Calu3 (cell line): ENCODE measurements at regions not wholly inside any gene's neighbourhood (a gene's known extent, or its start where the extent isn't known, plus 50 kb on each side); places are given as distances from the start of the nearest gene placed in this dataset.

Source experiments
- BruUV-seq: library from RNA; stranded (reverse); fragments of 400-500 nt; replicated peaks from 2 replicates; lab custom pipeline; 2021; lab: Mats Ljungman, UMichigan
- CTCF ChIA-PET: fragments of 300-600 bp; sonication (Branson Sonifier 250); formaldehyde crosslinking; loops from one replicate; lab custom pipeline; 2022; ENCODE audit warnings: antibody characterized with exemption; lab: Charles Lee
- DNase-seq: peaks from one replicate; pipeline ENCODE4 v3.0.0; 2022
- H3K27ac Mint-ChIP-seq: one replicate; pipeline ENCODE4 v1.8.0; 2022; ENCODE audit warnings: mixed read lengths; ENCODE audit not compliant: unreplicated experiment
- H3K27me3 Mint-ChIP-seq: one replicate; pipeline ENCODE4 v1.8.0; 2022; ENCODE audit warnings: mixed read lengths; ENCODE audit not compliant: unreplicated experiment
- H3K36me3 Mint-ChIP-seq: one replicate; pipeline ENCODE4 v1.8.0; 2022; ENCODE audit warnings: mild to moderate bottlenecking, moderate library complexity, mixed read lengths; ENCODE audit not compliant: insufficient read depth, unreplicated experiment
- H3K4me1 Mint-ChIP-seq: one replicate; pipeline ENCODE4 v1.8.0; 2022; ENCODE audit warnings: mild to moderate bottlenecking, low read depth, mixed read lengths; ENCODE audit not compliant: unreplicated experiment
- H3K4me3 Mint-ChIP-seq: one replicate; pipeline ENCODE4 v1.8.0; 2022; ENCODE audit warnings: mild to moderate bottlenecking, low read depth, moderate library complexity, mixed read lengths; ENCODE audit not compliant: unreplicated experiment
- H3K9me3 Mint-ChIP-seq: one replicate; pipeline ENCODE4 v1.8.0; 2022; ENCODE audit warnings: low read depth, mixed read lengths; ENCODE audit not compliant: unreplicated experiment
- CTCF ChIP-seq: fragments of 200-600 bp; IDR thresholded peaks from one replicate; pipeline ENCODE4 v1.8.0; 2022; ENCODE audit warnings: antibody characterized with exemption; ENCODE audit not compliant: unreplicated experiment
- intact Hi-C: fragments of 100-400 bp; cut with micrococcal nuclease; formaldehyde crosslinking; loops from one replicate; pipeline ENCODE4 v1.10.0; 2022; ENCODE audit not compliant: unreplicated experiment

- no peak overlapping the region for H3K4me3 Mint-ChIP-seq
- CTCF ChIA-PET, result interaction anchor here (0.5 to 1.4 kb wide), 2 partner anchors 138 to 302 kb away, joined by 5 to 6 read pairs; no protein-coding TSS in a partner anchor
- intact Hi-C loops, result no loop called here
- H3K4me1 Mint-ChIP-seq, result peaks cover 46% of the 10 kb centered on the region
- no peaks in the 10 kb centered on the region for H3K36me3 Mint-ChIP-seq
- no peak for DNase-seq
- H3K27me3 Mint-ChIP-seq, result peaks cover 59% of the 10 kb centered on the region
- no peaks in the 10 kb centered on the region for H3K9me3 Mint-ChIP-seq
- no peak overlapping the region for H3K27ac Mint-ChIP-seq
- no TSS peak for BruUV-seq
- no peak for TF ChIP-seq CTCF
These were observed 188.0 kb upstream of the GSE1 start for GRCh38 chr16:85425074-85425662.

GRCh38 chr16:85426806-85427205, 186.3 kb upstream of the GSE1 start:
- CTCF ChIA-PET, result no interaction called here
- Mint-ChIP-seq H3K27ac (no peak overlapping the region), H3K27me3 (peaks cover 71% of the 10 kb centered on the region), H3K9me3 (no peaks in the 10 kb centered on the region), H3K4me3 (no peak overlapping the region), H3K4me1 (peaks cover 38% of the 10 kb centered on the region), H3K36me3 (no peaks in the 10 kb centered on the region)
- TF ChIP-seq CTCF, result no peak
- DNase-seq, result no peak
- intact Hi-C loops, result no loop called here
- BruUV-seq, result no TSS peak

DNA sequence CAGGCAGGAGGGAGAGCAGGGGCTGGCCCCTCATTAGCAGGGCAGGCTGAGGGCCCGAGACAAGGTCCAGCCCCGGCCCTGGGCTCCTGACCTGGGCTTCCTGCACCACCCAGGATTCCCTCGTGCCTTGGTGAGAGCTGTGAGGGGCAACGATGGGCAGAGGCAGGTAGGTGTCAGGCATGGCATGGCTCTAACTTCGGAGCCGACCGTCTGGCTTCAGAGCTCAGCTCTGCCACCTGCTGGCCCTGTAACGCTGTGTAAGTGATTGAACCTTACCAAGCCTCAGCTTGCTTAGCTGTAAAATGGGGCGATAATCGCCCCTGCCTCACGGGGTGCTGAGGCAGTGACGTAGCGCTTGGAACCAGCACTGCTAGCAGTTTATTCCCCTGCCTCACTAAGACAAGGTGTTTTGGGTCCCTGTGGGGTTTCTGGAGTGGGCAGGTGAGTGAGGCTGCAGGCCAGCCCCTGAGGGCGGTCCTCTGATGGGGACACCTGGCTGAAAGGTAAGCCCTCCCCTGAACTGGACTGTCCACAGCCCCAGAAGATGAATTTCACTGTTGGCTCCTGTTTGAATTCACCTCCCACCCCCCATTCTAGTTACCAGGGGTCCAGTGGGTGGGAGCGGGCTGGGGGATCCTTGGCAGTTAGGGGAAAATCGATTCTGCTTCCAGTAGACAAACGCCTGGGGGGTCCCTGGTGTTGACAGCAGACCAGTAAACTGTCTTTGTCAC, 184.8 kb upstream of the GSE1 start:
- peak; percentile 68 for DNase-seq
- intact Hi-C loops, result no loop called here
- Mint-ChIP-seq H3K27me3 (peaks cover 85% of the 10 kb centered on the region), H3K9me3 (no peaks in the 10 kb centered on the region), H3K36me3 (no peaks in the 10 kb centered on the region), H3K27ac (no peak overlapping the region), H3K4me1 (peaks cover 23% of the 10 kb centered on the region), H3K4me3 (no peak overlapping the region)
- CTCF ChIA-PET, result interaction anchor here (0.5 to 1.8 kb wide), 9 partner anchors 9 to 183 kb away, joined by 3 to 5 read pairs (median 3); no protein-coding TSS in a partner anchor
- peak; percentile 61 for TF ChIP-seq CTCF
- no TSS peak for BruUV-seq

DNA sequence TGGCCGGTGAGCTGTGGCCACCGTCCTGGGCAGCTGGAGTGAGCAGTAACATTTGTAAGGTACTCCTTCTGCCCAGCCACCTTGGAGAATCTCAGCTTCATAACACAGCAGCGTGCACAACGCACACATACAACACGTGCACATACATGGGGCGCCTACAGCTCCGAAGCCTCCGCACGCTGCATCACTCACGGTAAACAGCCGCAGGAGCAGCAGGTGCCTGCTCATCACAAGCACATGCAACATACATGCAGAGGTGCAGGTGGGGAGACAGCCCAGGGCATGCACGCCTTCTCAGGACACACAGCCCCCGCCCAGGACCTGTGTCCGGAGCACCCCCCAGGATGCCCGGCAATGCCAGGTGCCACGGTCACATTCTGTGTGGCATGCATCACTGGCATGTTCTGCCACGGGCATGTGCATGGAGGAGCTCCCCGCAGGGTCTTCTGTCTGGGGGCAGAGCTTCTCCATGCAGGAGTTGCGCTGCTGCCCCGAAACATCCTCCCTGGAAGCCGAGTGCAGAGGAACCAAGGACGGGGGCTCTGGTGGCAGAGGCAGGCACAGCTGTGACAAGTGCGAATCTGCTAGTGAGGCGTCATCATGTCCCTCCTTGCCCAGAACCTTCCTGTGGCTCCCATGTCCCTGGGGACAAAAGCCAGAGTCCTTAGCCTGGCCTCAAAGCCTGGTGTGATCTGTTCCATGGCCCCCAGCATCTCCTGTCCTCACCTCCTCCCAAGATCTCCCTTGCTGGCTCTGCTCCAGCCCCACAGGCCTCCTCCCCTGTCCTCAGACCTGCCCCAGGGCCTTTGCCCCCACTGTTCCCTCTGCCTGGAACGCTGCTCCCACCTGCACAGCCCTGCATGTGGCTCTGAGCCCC, 184.0 kb upstream of the GSE1 start:
- BruUV-seq, result no TSS peak
- intact Hi-C loops, result no loop called here
- CTCF ChIA-PET, result interaction anchor here (0.6 to 1.8 kb wide), 5 partner anchors 8 to 126 kb away, joined by 3 to 5 read pairs (median 3); no protein-coding TSS in a partner anchor
- peaks cover 85% of the 10 kb centered on the region for H3K27me3 Mint-ChIP-seq
- no peak for DNase-seq
- no peaks in the 10 kb centered on the region for H3K36me3 Mint-ChIP-seq
- no peak overlapping the region for H3K27ac Mint-ChIP-seq
- H3K4me3 Mint-ChIP-seq, result no peak overlapping the region
- TF ChIP-seq CTCF, result no peak
- H3K9me3 Mint-ChIP-seq, result no peaks in the 10 kb centered on the region
- peaks cover 15% of the 10 kb centered on the region for H3K4me1 Mint-ChIP-seq
